ENCODE measurements at regions not wholly inside any gene's neighbourhood (a gene's known extent, or its start where the extent isn't known, plus 50 kb on each side); places are given as distances from the start of the nearest gene placed in this dataset.

- DNase-seq = no peak
Measured at GRCh38 chr14:99118946-99119345, 153.1 kb downstream of the BCL11B start.
